H9 (cell line): ENCODE measurements at regions not wholly inside any gene's neighbourhood (a gene's known extent, or its start where the extent isn't known, plus 50 kb on each side); places are given as distances from the start of the nearest gene placed in this dataset.

Experiments
- DNase-seq: peaks from one replicate; pipeline ENCODE4 v3.0.0-alpha.2; 2017
- H2AFZ ChIP-seq: one replicate; pipeline ENCODE4 v1.6.1; 2013; ENCODE audit warnings: mild to moderate bottlenecking, low read length, control low read depth, moderate library complexity
- H2AK5ac ChIP-seq: 2 replicates; pipeline ENCODE4 v1.6.1; 2013; ENCODE audit warnings: low read length, control low read depth, mixed read lengths; ENCODE audit not compliant: insufficient read length
- H2BK120ac ChIP-seq: one replicate; pipeline ENCODE4 v1.6.1; 2013; ENCODE audit warnings: low read depth, mild to moderate bottlenecking, low read length, control low read depth, inconsistent platforms; ENCODE audit not compliant: poor library complexity, severe bottlenecking
- H2BK12ac ChIP-seq: 2 replicates; pipeline ENCODE4 v1.6.1; 2013; ENCODE audit warnings: low read length, control low read depth, mixed read lengths, low read depth; ENCODE audit not compliant: insufficient read length
- H2BK15ac ChIP-seq: 2 replicates; pipeline ENCODE4 v1.6.1; 2013; ENCODE audit warnings: low read depth, low read length, control low read depth
- H2BK20ac ChIP-seq: one replicate; pipeline ENCODE4 v1.6.1; 2013; ENCODE audit warnings: low read depth, mild to moderate bottlenecking, low read length, control low read depth, inconsistent platforms; ENCODE audit not compliant: poor library complexity, severe bottlenecking
- H2BK5ac ChIP-seq: 2 replicates; pipeline ENCODE4 v1.6.1; 2013; ENCODE audit warnings: low read length, control low read depth, mixed read lengths; ENCODE audit not compliant: insufficient read length
- H3K14ac ChIP-seq: 2 replicates; pipeline ENCODE4 v1.6.1; 2013; ENCODE audit warnings: low read length, control low read depth; ENCODE audit not compliant: insufficient read depth
- H3K18ac ChIP-seq: 2 replicates; pipeline ENCODE4 v1.6.1; 2013; ENCODE audit warnings: low read depth, mild to moderate bottlenecking, mixed read lengths, low read length, control low read depth; ENCODE audit not compliant: insufficient read length
- H3K23ac ChIP-seq: 2 replicates; pipeline ENCODE4 v1.6.1; 2013; ENCODE audit warnings: low read length, control low read depth, mixed read lengths, low read depth; ENCODE audit not compliant: insufficient read length
- H3K23me2 ChIP-seq: 2 replicates; pipeline ENCODE4 v1.6.1; 2013; ENCODE audit warnings: low read depth, mild to moderate bottlenecking, mixed read lengths, low read length, control low read depth; ENCODE audit not compliant: insufficient read length, poor library complexity, severe bottlenecking
- H3K27ac ChIP-seq: 2 replicates; pipeline ENCODE4 v1.5.1; 2013; ENCODE audit warnings: low read length, control low read depth, mixed read lengths, low read depth; ENCODE audit not compliant: insufficient read length
- H3K27me3 ChIP-seq: 2 replicates; pipeline ENCODE4 v1.6.1; 2013; ENCODE audit warnings: low read length, control low read depth, inconsistent platforms; ENCODE audit not compliant: insufficient read depth
- H3K4ac ChIP-seq: 2 replicates; pipeline ENCODE4 v1.6.1; 2013; ENCODE audit warnings: low read depth, mild to moderate bottlenecking, control low read depth, inconsistent platforms, low read length, moderate library complexity
- H3K4me1 ChIP-seq: 2 replicates; pipeline ENCODE4 v1.6.1; 2013; ENCODE audit warnings: low read length, control low read depth, inconsistent platforms; ENCODE audit not compliant: insufficient read depth
- H3K4me2 ChIP-seq: 2 replicates; pipeline ENCODE4 v1.6.1; 2013; ENCODE audit warnings: low read length, control low read depth, mixed read lengths; ENCODE audit not compliant: insufficient read length, insufficient read depth
- H3K56ac ChIP-seq: 2 replicates; pipeline ENCODE4 v1.6.1; 2013; ENCODE audit warnings: low read depth, mild to moderate bottlenecking, mixed read lengths, low read length, control low read depth; ENCODE audit not compliant: insufficient read length
- H3K79me1 ChIP-seq: 2 replicates; pipeline ENCODE4 v1.6.1; 2013; ENCODE audit warnings: low read depth, mild to moderate bottlenecking, moderate library complexity, low read length, control low read depth, inconsistent platforms; ENCODE audit not compliant: insufficient read depth, poor library complexity, severe bottlenecking
- H3K79me2 ChIP-seq: 2 replicates; pipeline ENCODE4 v1.6.1; 2013; ENCODE audit warnings: low read length, control low read depth, inconsistent platforms; ENCODE audit not compliant: insufficient read depth
- H3K9ac ChIP-seq: 2 replicates; pipeline ENCODE4 v1.6.1; 2013; ENCODE audit warnings: low read length, control low read depth, mixed read lengths; ENCODE audit not compliant: insufficient read length; ENCODE audit errors: extremely low read depth
- H3K9me3 ChIP-seq: one replicate; pipeline ENCODE4 v1.6.1; 2013; ENCODE audit warnings: low read depth, low read length, inconsistent platforms; ENCODE audit not compliant: control insufficient read depth
- H3T11ph ChIP-seq: one replicate; pipeline ENCODE4 v1.6.1; 2013; ENCODE audit warnings: mild to moderate bottlenecking, low read length, control low read depth, inconsistent platforms
- H4K20me1 ChIP-seq: one replicate; pipeline ENCODE4 v1.6.1; 2013; ENCODE audit not compliant: control insufficient read depth, insufficient read length, insufficient read depth
- H4K5ac ChIP-seq: 2 replicates; pipeline ENCODE4 v1.6.1; 2013; ENCODE audit warnings: low read depth, mild to moderate bottlenecking, mixed read lengths, low read length, control low read depth; ENCODE audit not compliant: insufficient read length
- H4K8ac ChIP-seq: replicated peaks from 2 replicates; pipeline ENCODE4 v1.6.1; 2013; ENCODE audit warnings: low read length, control low read depth, mixed read lengths, low read depth; ENCODE audit not compliant: insufficient read length
- H4K91ac ChIP-seq: 2 replicates; pipeline ENCODE4 v1.6.1; 2013; ENCODE audit warnings: low read depth, mild to moderate bottlenecking, moderate library complexity, mixed read lengths, low read length, control low read depth; ENCODE audit not compliant: insufficient read length
- H3K27ac Mint-ChIP-seq, 3 experiments: 2 replicates in 2 of 3; 3 replicates in 1 of 3; pipeline ENCODE4 v1.8.0; 2020 to 2021; ENCODE audit warnings: mixed read lengths in 3 of 3, mild to moderate bottlenecking in 1 of 3, moderate library complexity in 1 of 3
- H3K27me3 Mint-ChIP-seq: 2 replicates; pipeline ENCODE4 v1.8.0; 2021; ENCODE audit warnings: low read depth, mild to moderate bottlenecking, moderate library complexity, mixed read lengths
- H3K36me3 Mint-ChIP-seq, 3 experiments: 2 replicates in 2 of 3; 3 replicates in 1 of 3; pipeline ENCODE4 v1.8.0; 2020 to 2021; ENCODE audit warnings: low read depth in 3 of 3, mixed read lengths in 3 of 3; ENCODE audit not compliant: insufficient read depth in 1 of 3
- H3K4me1 Mint-ChIP-seq, 2 experiments: 2 replicates each; pipeline ENCODE4 v1.8.0; 2020; ENCODE audit warnings: mixed read lengths in 2 of 2
- H3K4me3 Mint-ChIP-seq, 2 experiments: 2 replicates in 1 of 2; 3 replicates in 1 of 2; pipeline ENCODE4 v1.8.0; 2020 to 2021; ENCODE audit warnings: mild to moderate bottlenecking in 2 of 2, mixed read lengths in 2 of 2, moderate library complexity in 1 of 2
- H3K9me3 Mint-ChIP-seq, 2 experiments: 2 replicates in 1 of 2; 3 replicates in 1 of 2; pipeline ENCODE4 v1.8.0; 2020; ENCODE audit warnings: mild to moderate bottlenecking in 2 of 2, mixed read lengths in 2 of 2, moderate library complexity in 1 of 2
- CTCF ChIP-seq: fragments of 200-600 bp; sonication (generic); conservative IDR thresholded peaks from 3 replicates; pipeline ENCODE4 v1.8.0; 2021; ENCODE audit warnings: antibody characterized with exemption, mild to moderate bottlenecking
- WGBS: extraction: QIAGEN DNeasy Blood & Tissue Kit; methylation state at CpG from one replicate; pipeline ENCODE4 v1.1.7; 2013; ENCODE audit warnings: missing lambda C conversion rate, low lambda C conversion rate, mixed read lengths; ENCODE audit not compliant: insufficient read length; ENCODE audit errors: extremely low coverage; 5-methylcytosine and 5-hydroxymethylcytosine counted together

GRCh38 chr14:85315290-85315689, 214.7 kb upstream of the FLRT2 start:
- Histone ChIP-seq H3K27me3 (no peaks in the 10 kb centered on the region), H3K4ac (no peak overlapping the region), H3K79me1 (no peaks in the 10 kb centered on the region), H4K5ac (no peak overlapping the region), H2BK20ac (no peak overlapping the region), H3K27ac (no peak overlapping the region), H2BK120ac (no peak overlapping the region), H3K14ac (no peak overlapping the region), H3K9me3 (no peaks in the 10 kb centered on the region), H2AFZ (no peak overlapping the region), H3K9ac (no peak overlapping the region), H3K23ac (no peak overlapping the region), H2BK15ac (no peak overlapping the region), H4K8ac (no peak overlapping the region), H3K79me2 (no peaks in the 10 kb centered on the region), H2BK12ac (no peak overlapping the region), H2BK5ac (no peak overlapping the region), H3K4me1 (no peaks in the 10 kb centered on the region), H3K23me2 (no peaks in the 10 kb centered on the region), H3K4me2 (no peak overlapping the region), H4K20me1 (no peaks in the 10 kb centered on the region), H4K91ac (no peak overlapping the region), H3K18ac (no peak overlapping the region), H3K56ac (no peak overlapping the region), H2AK5ac (no peak overlapping the region), H3T11ph (no peak overlapping the region)
- H3K27ac Mint-ChIP-seq: peak overlapping the region in 1 of 3 experiments; percentile 35; a peak in 2 of 7 replicates
- no peak for TF ChIP-seq CTCF
- H3K9me3 Mint-ChIP-seq: no peaks in the 10 kb centered on the region
- H3K36me3 Mint-ChIP-seq: no peaks in the 10 kb centered on the region
- WGBS: no CpG with 5 or more reads among the region's 3 CpGs
- H3K27me3 Mint-ChIP-seq: no peaks in the 10 kb centered on the region
- DNase-seq: no peak
- no peak overlapping the region for H3K4me3 Mint-ChIP-seq
- peaks cover 28 to 32% of the 10 kb centered on the region in 2 experiments for H3K4me1 Mint-ChIP-seq
